ENCODE measurements at regions not wholly inside any gene's neighbourhood (a gene's known extent, or its start where the extent isn't known, plus 50 kb on each side); places are given as distances from the start of the nearest gene placed in this dataset.

GRCh38 chr2:45168711-45169338 is 159.6 kb upstream of the SIX2 start:
- no peak for TF ChIP-seq CTCF (IDR thresholded peaks at IDR 0.05)
- no peak for TF ChIP-seq POLR2A (IDR thresholded peaks at IDR 0.05)

All from heart left ventricle (tissue), 13 donors.